ENCODE measurements at regions not wholly inside any gene's neighbourhood (a gene's known extent, or its start where the extent isn't known, plus 50 kb on each side); places are given as distances from the start of the nearest gene placed in this dataset.

GRCh38 chrX:39049975-39050374, 248.7 kb downstream of the MID1IP1 start:
- TF ChIP-seq CTCF (IDR thresholded peaks at IDR 0.05) (no peak), POLR2A (IDR thresholded peaks at IDR 0.05) (no peak)

Measured in body of pancreas (tissue), 4 donors.